Transverse colon (tissue), 4 donors: ENCODE measurements at regions not wholly inside any gene's neighbourhood (a gene's known extent, or its start where the extent isn't known, plus 50 kb on each side); places are given as distances from the start of the nearest gene placed in this dataset.

Experiments
- DNase-seq: peaks from one replicate; pipeline ENCODE4 v3.0.0-alpha.2; 2019
- H3K27ac ChIP-seq, 4 donors: fragments of 200-600 bp; sonication (generic); 2 replicates each; pipeline ENCODE4 v1.5.1; 2016 to 2018; ENCODE audit warnings: inconsistent platforms in 4 of 4
- H3K27me3 ChIP-seq: fragments of 200-600 bp; sonication (generic); 2 replicates; pipeline ENCODE4 v1.5.1; 2017; ENCODE audit warnings: inconsistent platforms
- H3K36me3 ChIP-seq, 4 donors: fragments of 200-600 bp; sonication (generic); 2 replicates each; pipeline ENCODE4 v1.5.1; 2017 to 2019; ENCODE audit warnings: inconsistent platforms in 4 of 4
- H3K4me1 ChIP-seq, 4 donors: fragments of 200-600 bp; sonication (generic); 2 replicates each; pipeline ENCODE4 v1.5.1; 2017 to 2020; ENCODE audit warnings: inconsistent platforms in 4 of 4
- H3K4me3 ChIP-seq, 4 donors: fragments of 200-600 bp; sonication (generic); 1 replicate in 1 of 4; 2 replicates in 3 of 4; pipeline versions ENCODE4 v1.5.1 to v1.6.1; 2017 to 2019; ENCODE audit warnings: inconsistent platforms in 4 of 4
- H3K9me3 ChIP-seq, 2 donors: fragments of 200-600 bp; sonication (generic); 2 replicates each; pipeline ENCODE4 v1.5.1; 2017 to 2019; ENCODE audit warnings: inconsistent platforms in 2 of 2
- CTCF ChIP-seq, 5 experiments: fragments of 200-600 bp in 3 of 5; fragments of 450-650 bp in 2 of 5; sonication (generic) in 3 of 5; IDR thresholded peaks; 1 replicate in 2 of 5; 2 replicates in 3 of 5; pipeline ENCODE4 v1.5.1; 2016 to 2017; ENCODE audit warnings: antibody characterized with exemption in 5 of 5, inconsistent platforms in 3 of 5, mild to moderate bottlenecking in 2 of 5, moderate library complexity in 1 of 5
- EP300 ChIP-seq: sonication (generic); formaldehyde crosslinking; IDR thresholded peaks from one replicate; pipeline ENCODE4 v1.6.1; 2017; ENCODE audit warnings: antibody characterized with exemption, low read depth
- POLR2A ChIP-seq: fragments of 450-650 bp; IDR thresholded peaks from one replicate; pipeline ENCODE4 v1.6.1; 2016; ENCODE audit warnings: antibody characterized with exemption, mild to moderate bottlenecking, moderate library complexity
- POLR2AphosphoS5 ChIP-seq, 3 donors: sonication (generic); formaldehyde crosslinking; IDR thresholded peaks; one replicate each; pipeline ENCODE4 v1.6.1; 2016; ENCODE audit warnings: antibody characterized with exemption in 3 of 3
- WGBS, 2 donors: methylation state at CpG; one replicate each; pipeline ENCODE4 v1.1.5; 2018; ENCODE audit warnings: low coverage in 1 of 2; 5-methylcytosine and 5-hydroxymethylcytosine counted together
- in situ Hi-C, 4 donors: fragments of 200-750 bp; cut with MboI; loops; one replicate each; pipeline versions ENCODE4 v1.15.0 to v1.15.1; 2017; ENCODE audit warnings: low sequenced_read_pairs in 3 of 4, low pct_ligation_motif_present in 1 of 4, low pct_unique_long_range_greater_than_20kb in 1 of 4
- intact Hi-C: fragments of 100-400 bp; cut with DNase I; formaldehyde crosslinking; loops from one replicate; pipeline ENCODE4 v1.15.1; 2023; ENCODE audit warnings: low total_unique reads

GRCh38 chr12:126083926-126084325 lies 1018.7 kb downstream of the AACS start:
- 68 to 71% methylated on average over 5 to 8 of the region's 8 CpGs for WGBS, 2 donors
- no peaks in the 10 kb centered on the region for H3K4me1 ChIP-seq
- H3K27ac ChIP-seq: no peak overlapping the region
- in situ Hi-C loops: no loop called here
- intact Hi-C loops: no loop called here
- TF ChIP-seq CTCF (IDR thresholded peaks at IDR 0.05): no peak
- H3K9me3 ChIP-seq: no peaks in the 10 kb centered on the region
- no peak for DNase-seq
- no peak overlapping the region for H3K4me3 ChIP-seq
- no peaks in the 10 kb centered on the region for H3K27me3 ChIP-seq
- no peaks in the 10 kb centered on the region for H3K36me3 ChIP-seq

- in situ Hi-C loops: no loop called here
- DNase-seq: no peak
- intact Hi-C loops: no loop called here
Measured at GRCh38 chr12:126084480-126084879, 1019.2 kb downstream of the AACS start.

GRCh38 chr12:126086242-126086641 lies 1021.0 kb downstream of the AACS start:
- in situ Hi-C loops: no loop called here

More at GRCh38 chr12:126084480-126084879, 1019.2 kb downstream of the AACS start:
- no peak overlapping the region for H3K4me3 ChIP-seq
- no peak overlapping the region for H3K27ac ChIP-seq
- H3K4me1 ChIP-seq: no peaks in the 10 kb centered on the region
- TF ChIP-seq EP300 (no peak), POLR2A (no peak), CTCF (IDR thresholded peaks at IDR 0.05) (no peak), POLR2AphosphoS5 (IDR thresholded peaks at IDR 0.05) (no peak)
- no peaks in the 10 kb centered on the region for H3K9me3 ChIP-seq
- no peaks in the 10 kb centered on the region for H3K36me3 ChIP-seq
- no peaks in the 10 kb centered on the region for H3K27me3 ChIP-seq

GRCh38 chr12:126087692-126088091 lies 1022.5 kb downstream of the AACS start:
- 76 to 90% methylated on average over 2 to 3 of the region's 3 CpGs for WGBS, 2 donors
- TF ChIP-seq POLR2A (no peak), CTCF (IDR thresholded peaks at IDR 0.05) (no peak), EP300 (no peak), POLR2AphosphoS5 (IDR thresholded peaks at IDR 0.05) (no peak)
- H3K4me3 ChIP-seq: no peak overlapping the region

More at GRCh38 chr12:126086242-126086641, 1021.0 kb downstream of the AACS start:
- no peaks in the 10 kb centered on the region for H3K36me3 ChIP-seq
- no peak overlapping the region for H3K27ac ChIP-seq
- 34 to 38% methylated on average over 3 of the region's 3 CpGs for WGBS, 2 donors
- no peaks in the 10 kb centered on the region for H3K27me3 ChIP-seq
- H3K9me3 ChIP-seq: no peaks in the 10 kb centered on the region
- no peak overlapping the region for H3K4me3 ChIP-seq
- intact Hi-C loops: no loop called here
- no peaks in the 10 kb centered on the region for H3K4me1 ChIP-seq
- no peak for DNase-seq
- TF ChIP-seq POLR2AphosphoS5 (IDR thresholded peaks at IDR 0.05) (no peak), EP300 (no peak), POLR2A (no peak), CTCF (IDR thresholded peaks at IDR 0.05) (no peak)

More at GRCh38 chr12:126087692-126088091, 1022.5 kb downstream of the AACS start:
- in situ Hi-C loops (no loop called here), intact Hi-C loops (no loop called here)
- H3K27me3 ChIP-seq: no peaks in the 10 kb centered on the region
- no peaks in the 10 kb centered on the region for H3K4me1 ChIP-seq
- H3K36me3 ChIP-seq: no peaks in the 10 kb centered on the region
- no peaks in the 10 kb centered on the region for H3K9me3 ChIP-seq
- H3K27ac ChIP-seq: no peak overlapping the region
- no peak for DNase-seq
